CD4-positive, alpha-beta T cell treated with Interferon alpha-2 for 1 hour (primary cell): ENCODE measurements at regions not wholly inside any gene's neighbourhood (a gene's known extent, or its start where the extent isn't known, plus 50 kb on each side); places are given as distances from the start of the nearest gene placed in this dataset.
A peak's percentile ranks its signal among the peaks of the same experiment; 100 is the strongest.
"Not testable (repeated sequence)": the region's sequence is repeated elsewhere in the genome, so short reads cannot be mapped to it uniquely, and the experiment has no call there.

Source experiments
- DNase-seq, 2 donors: peaks; one replicate each; pipeline ENCODE4 v3.0.0-alpha.2; 2020 to 2022

GRCh38 chr18:104264-104663 is 54.1 kb upstream of the USP14 start:
- DNase-seq, result not testable (repeated sequence)

GRCh38 chr18:105161-106053 is 53.0 kb upstream of the USP14 start:
- not testable (repeated sequence) for DNase-seq

- peak in 1 of 2 donors; percentile 22 for DNase-seq
Observed at GRCh38 chr18:106054-106851, 52.1 kb upstream of the USP14 start.

- not testable (repeated sequence) for DNase-seq
Observed at GRCh38 chr18:106868-107384, 51.4 kb upstream of the USP14 start.

- not testable (repeated sequence) for DNase-seq
Observed at GRCh38 chr18:107464-107863, 50.9 kb upstream of the USP14 start.

GRCh38 chr18:107947-108664 is 50.3 kb upstream of the USP14 start:
- DNase-seq, result not testable (repeated sequence)
